ENCODE measurements at regions not wholly inside any gene's neighbourhood (a gene's known extent, or its start where the extent isn't known, plus 50 kb on each side); places are given as distances from the start of the nearest gene placed in this dataset.

GRCh38 chr12:41919048-41919447 lies 225.6 kb downstream of the GXYLT1 start:
- intact Hi-C loops (cut with micrococcal nuclease): no loop called here
- H3K9me2 ChIP-seq (replicated peaks; ENCODE audit: low read length): no peaks in the 10 kb centered on the region
- H2AFZ ChIP-seq (ENCODE audit: low read length): no peak overlapping the region
- POLR2A ChIA-PET (ENCODE audit: unreplicated experiment): no interaction called here
- H3K79me2 ChIP-seq (ENCODE audit: low read length): no peaks in the 10 kb centered on the region
- H3K27me3 ChIP-seq (ENCODE audit: low read length): peaks cover 57% of the 10 kb centered on the region
- H3K4me2 ChIP-seq (ENCODE audit: low read length): no peak overlapping the region
- ATAC-seq: no peak
- no peaks in the 10 kb centered on the region for H3K4me1 ChIP-seq (ENCODE audit: insufficient read depth, low read length)
- H3K27ac ChIP-seq (ENCODE audit: low read length): no peak overlapping the region
- no TSS peak for BruUV-seq (replicated peaks)
- H4K20me1 ChIP-seq (ENCODE audit: low read length): no peaks in the 10 kb centered on the region
- H3K9me3 ChIP-seq (ENCODE audit: low read length): no peaks in the 10 kb centered on the region
- no peak overlapping the region for H3K4me3 ChIP-seq (ENCODE audit: low read length)
- no peaks in the 10 kb centered on the region for H3F3A ChIP-seq (ENCODE audit: low read length, unreplicated experiment)
- no peak overlapping the region for H3K9ac ChIP-seq (ENCODE audit: low read length)
- CTCF ChIA-PET: no interaction called here
- TF ChIP-seq CTCF (conservative IDR thresholded peaks at IDR 0.05; ENCODE audit: low read depth, low read length): no peak
- no peak for TF ChIP-seq EZH2 (IDR thresholded peaks at IDR 0.05; ENCODE audit: low read length, unreplicated experiment)
- TF ChIP-seq EZH2phosphoT487 (IDR thresholded peaks at IDR 0.05; ENCODE audit: borderline replicate concordance, low read length): no peak
- no peaks in the 10 kb centered on the region for H3K36me3 ChIP-seq (ENCODE audit: low read depth, low read length)
- DNase-seq: no peak

- Histone ChIP-seq H3K9me3 (ENCODE audit: low read length) (no peaks in the 10 kb centered on the region), H4K20me1 (ENCODE audit: low read length) (no peaks in the 10 kb centered on the region), H3K9me2 (replicated peaks; ENCODE audit: low read length) (no peaks in the 10 kb centered on the region), H3K36me3 (ENCODE audit: low read depth, low read length) (no peaks in the 10 kb centered on the region), H3K4me3 (ENCODE audit: low read length) (no peak overlapping the region), H2AFZ (ENCODE audit: low read length) (no peak overlapping the region), H3K79me2 (ENCODE audit: low read length) (no peaks in the 10 kb centered on the region), H3F3A (ENCODE audit: low read length, unreplicated experiment) (no peaks in the 10 kb centered on the region), H3K4me2 (ENCODE audit: low read length) (no peak overlapping the region), H3K27ac (ENCODE audit: low read length) (no peak overlapping the region), H3K9ac (ENCODE audit: low read length) (no peak overlapping the region), H3K4me1 (ENCODE audit: insufficient read depth, low read length) (no peaks in the 10 kb centered on the region), H3K27me3 (ENCODE audit: low read length) (peaks cover 50% of the 10 kb centered on the region)
- no TSS peak for BruUV-seq (replicated peaks)
- ATAC-seq (peak; percentile 43), DNase-seq (peak; percentile 36)
- ChIA-PET CTCF (no interaction called here), POLR2A (ENCODE audit: unreplicated experiment) (no interaction called here)
- intact Hi-C loops (cut with micrococcal nuclease): no loop called here
- TF ChIP-seq CTCF (conservative IDR thresholded peaks at IDR 0.05; ENCODE audit: low read depth, low read length) (no peak), EZH2 (IDR thresholded peaks at IDR 0.05; ENCODE audit: low read length, unreplicated experiment) (no peak), EZH2phosphoT487 (IDR thresholded peaks at IDR 0.05; ENCODE audit: borderline replicate concordance, low read length) (no peak)
Observed at GRCh38 chr12:41917938-41918341, 226.7 kb downstream of the GXYLT1 start.

- TF ChIP-seq EZH2phosphoT487 (IDR thresholded peaks at IDR 0.05; ENCODE audit: borderline replicate concordance, low read length) (no peak), CTCF (conservative IDR thresholded peaks at IDR 0.05; ENCODE audit: low read depth, low read length) (no peak), EZH2 (IDR thresholded peaks at IDR 0.05; ENCODE audit: low read length, unreplicated experiment) (no peak)
- Histone ChIP-seq H2AFZ (ENCODE audit: low read length) (no peak overlapping the region), H3K36me3 (ENCODE audit: low read depth, low read length) (no peaks in the 10 kb centered on the region), H4K20me1 (ENCODE audit: low read length) (no peaks in the 10 kb centered on the region), H3K4me1 (ENCODE audit: insufficient read depth, low read length) (no peaks in the 10 kb centered on the region), H3K27ac (ENCODE audit: low read length) (no peak overlapping the region), H3K27me3 (ENCODE audit: low read length) (peaks cover 49% of the 10 kb centered on the region), H3F3A (ENCODE audit: low read length, unreplicated experiment) (no peaks in the 10 kb centered on the region), H3K9me2 (replicated peaks; ENCODE audit: low read length) (no peaks in the 10 kb centered on the region), H3K79me2 (ENCODE audit: low read length) (no peaks in the 10 kb centered on the region), H3K4me2 (ENCODE audit: low read length) (no peak overlapping the region), H3K9me3 (ENCODE audit: low read length) (no peaks in the 10 kb centered on the region), H3K9ac (ENCODE audit: low read length) (no peak overlapping the region), H3K4me3 (ENCODE audit: low read length) (no peak overlapping the region)
- intact Hi-C loops (cut with micrococcal nuclease): no loop called here
- BruUV-seq (replicated peaks): no TSS peak
- ChIA-PET CTCF (no interaction called here), POLR2A (ENCODE audit: unreplicated experiment) (no interaction called here)
- ATAC-seq (no peak), DNase-seq (no peak)
Observed at GRCh38 chr12:41917181-41917580, 227.5 kb downstream of the GXYLT1 start.

Measured in PC-3 (cell line).